ENCODE measurements at regions not wholly inside any gene's neighbourhood (a gene's known extent, or its start where the extent isn't known, plus 50 kb on each side); places are given as distances from the start of the nearest gene placed in this dataset.

GRCh38 chr14:49057838-49058510, 528.2 kb downstream of the RPS29 start:
- TF ChIP-seq, protein P1, sequence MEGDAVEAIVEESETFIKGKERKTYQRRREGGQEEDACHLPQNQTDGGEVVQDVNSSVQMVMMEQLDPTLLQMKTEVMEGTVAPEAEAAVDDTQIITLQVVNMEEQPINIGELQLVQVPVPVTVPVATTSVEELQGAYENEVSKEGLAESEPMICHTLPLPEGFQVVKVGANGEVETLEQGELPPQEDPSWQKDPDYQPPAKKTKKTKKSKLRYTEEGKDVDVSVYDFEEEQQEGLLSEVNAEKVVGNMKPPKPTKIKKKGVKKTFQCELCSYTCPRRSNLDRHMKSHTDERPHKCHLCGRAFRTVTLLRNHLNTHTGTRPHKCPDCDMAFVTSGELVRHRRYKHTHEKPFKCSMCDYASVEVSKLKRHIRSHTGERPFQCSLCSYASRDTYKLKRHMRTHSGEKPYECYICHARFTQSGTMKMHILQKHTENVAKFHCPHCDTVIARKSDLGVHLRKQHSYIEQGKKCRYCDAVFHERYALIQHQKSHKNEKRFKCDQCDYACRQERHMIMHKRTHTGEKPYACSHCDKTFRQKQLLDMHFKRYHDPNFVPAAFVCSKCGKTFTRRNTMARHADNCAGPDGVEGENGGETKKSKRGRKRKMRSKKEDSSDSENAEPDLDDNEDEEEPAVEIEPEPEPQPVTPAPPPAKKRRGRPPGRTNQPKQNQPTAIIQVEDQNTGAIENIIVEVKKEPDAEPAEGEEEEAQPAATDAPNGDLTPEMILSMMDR (conservative IDR thresholded peaks at IDR 0.05 in 1 of 2, IDR thresholded peaks at IDR 0.05 in 1 of 2; ENCODE audit: extremely low read depth in 1 of 2, insufficient read depth in 1 of 2, low read depth in 1 of 2, low read length in 2 of 2), result no peak
- TF ChIP-seq EZH2 (IDR thresholded peaks at IDR 0.05; ENCODE audit: borderline replicate concordance, low read length), result no peak

Data from mammary epithelial cell (primary cell).